HL-60 (cell line): ENCODE measurements at regions not wholly inside any gene's neighbourhood (a gene's known extent, or its start where the extent isn't known, plus 50 kb on each side); places are given as distances from the start of the nearest gene placed in this dataset.

Source experiments
- CTCF ChIP-seq: IDR thresholded peaks from one replicate; pipeline ENCODE4 v1.5.1; 2011; ENCODE audit warnings: low read length, control low read depth, inconsistent platforms; ENCODE audit not compliant: insufficient read depth
- GABPA ChIP-seq: IDR thresholded peaks from 2 replicates; pipeline ENCODE4 v1.6.1; 2012; ENCODE audit warnings: low read depth
- POLR2AphosphoS5 ChIP-seq: IDR thresholded peaks from 2 replicates; pipeline ENCODE4 v1.6.1; 2012; ENCODE audit warnings: low read depth
- TF ChIP-seq, protein P1 (sequence below): IDR thresholded peaks from 2 replicates; pipeline ENCODE4 v1.6.1; 2012; ENCODE audit warnings: low read depth; ENCODE audit not compliant: insufficient replicate concordance

DNA sequence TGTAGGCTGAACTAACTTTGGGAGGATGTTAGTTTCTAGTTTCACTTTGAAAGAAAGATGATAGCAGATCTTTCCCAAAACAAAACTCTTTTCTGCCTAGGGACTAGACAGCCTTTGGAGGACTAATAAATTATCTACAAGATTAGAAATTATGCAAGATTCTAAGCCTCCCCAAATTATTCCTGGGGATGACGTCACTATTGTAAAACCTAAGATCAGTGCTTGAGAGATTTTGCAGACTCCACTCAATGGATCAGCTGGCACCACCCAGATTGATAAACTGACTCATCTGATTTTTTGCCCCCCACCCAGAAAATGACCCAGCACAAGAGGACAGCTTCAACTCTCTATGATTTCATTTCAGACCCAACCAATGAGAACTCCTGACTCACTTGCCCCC lies 1057.9 kb upstream of the DIAPH2 start:
- no peak for TF ChIP-seq CTCF
- no peak for TF ChIP-seq POLR2AphosphoS5
- TF ChIP-seq, protein P1, sequence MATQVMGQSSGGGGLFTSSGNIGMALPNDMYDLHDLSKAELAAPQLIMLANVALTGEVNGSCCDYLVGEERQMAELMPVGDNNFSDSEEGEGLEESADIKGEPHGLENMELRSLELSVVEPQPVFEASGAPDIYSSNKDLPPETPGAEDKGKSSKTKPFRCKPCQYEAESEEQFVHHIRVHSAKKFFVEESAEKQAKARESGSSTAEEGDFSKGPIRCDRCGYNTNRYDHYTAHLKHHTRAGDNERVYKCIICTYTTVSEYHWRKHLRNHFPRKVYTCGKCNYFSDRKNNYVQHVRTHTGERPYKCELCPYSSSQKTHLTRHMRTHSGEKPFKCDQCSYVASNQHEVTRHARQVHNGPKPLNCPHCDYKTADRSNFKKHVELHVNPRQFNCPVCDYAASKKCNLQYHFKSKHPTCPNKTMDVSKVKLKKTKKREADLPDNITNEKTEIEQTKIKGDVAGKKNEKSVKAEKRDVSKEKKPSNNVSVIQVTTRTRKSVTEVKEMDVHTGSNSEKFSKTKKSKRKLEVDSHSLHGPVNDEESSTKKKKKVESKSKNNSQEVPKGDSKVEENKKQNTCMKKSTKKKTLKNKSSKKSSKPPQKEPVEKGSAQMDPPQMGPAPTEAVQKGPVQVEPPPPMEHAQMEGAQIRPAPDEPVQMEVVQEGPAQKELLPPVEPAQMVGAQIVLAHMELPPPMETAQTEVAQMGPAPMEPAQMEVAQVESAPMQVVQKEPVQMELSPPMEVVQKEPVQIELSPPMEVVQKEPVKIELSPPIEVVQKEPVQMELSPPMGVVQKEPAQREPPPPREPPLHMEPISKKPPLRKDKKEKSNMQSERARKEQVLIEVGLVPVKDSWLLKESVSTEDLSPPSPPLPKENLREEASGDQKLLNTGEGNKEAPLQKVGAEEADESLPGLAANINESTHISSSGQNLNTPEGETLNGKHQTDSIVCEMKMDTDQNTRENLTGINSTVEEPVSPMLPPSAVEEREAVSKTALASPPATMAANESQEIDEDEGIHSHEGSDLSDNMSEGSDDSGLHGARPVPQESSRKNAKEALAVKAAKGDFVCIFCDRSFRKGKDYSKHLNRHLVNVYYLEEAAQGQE = no peak
- no peak for TF ChIP-seq GABPA
